HepG2 (cell line): ENCODE measurements at regions not wholly inside any gene's neighbourhood (a gene's known extent, or its start where the extent isn't known, plus 50 kb on each side); places are given as distances from the start of the nearest gene placed in this dataset.

ENCODE experiments used
- AKAP8 ChIP-seq: sonication (generic); formaldehyde crosslinking; IDR thresholded peaks from 2 replicates; pipeline ENCODE4 v1.5.1; 2020; ENCODE audit warnings: mild to moderate bottlenecking, missing genetic modification reagents
- CEBPG ChIP-seq: IDR thresholded peaks from 2 replicates; pipeline ENCODE4 v1.6.1; 2016
- HDAC6 ChIP-seq: fragments of 200-600 bp; sonication (generic); IDR thresholded peaks from 2 replicates; pipeline ENCODE4 v1.7.0; 2017; ENCODE audit warnings: mild to moderate bottlenecking, antibody characterized with exemption, low read length, low read depth
- ISL2 ChIP-seq: sonication (generic); formaldehyde crosslinking; IDR thresholded peaks from 2 replicates; pipeline ENCODE4 v1.5.0; 2020; ENCODE audit warnings: missing genetic modification reagents
- KDM6A ChIP-seq: IDR thresholded peaks from 2 replicates; pipeline ENCODE4 v1.6.1; 2016; ENCODE audit warnings: low read depth
- NCOR1 ChIP-seq: fragments of 200-600 bp; sonication (generic); IDR thresholded peaks from 2 replicates; pipeline ENCODE4 v1.7.0; 2017; ENCODE audit warnings: antibody characterized with exemption, low read length, borderline replicate concordance
- RELA ChIP-seq: sonication (generic); formaldehyde crosslinking; IDR thresholded peaks from 2 replicates; pipeline ENCODE4 v1.4.0; 2020; ENCODE audit warnings: missing genetic modification reagents
- RXRB ChIP-seq: IDR thresholded peaks from 2 replicates; pipeline ENCODE4 v1.6.1; 2016; ENCODE audit warnings: borderline replicate concordance, missing genetic modification reagents, missing compliant biosample characterization
- SAP130 ChIP-seq: IDR thresholded peaks from 2 replicates; pipeline ENCODE4 v1.6.1; 2016; ENCODE audit warnings: low read depth
- SKI ChIP-seq: fragments of 450-650 bp; IDR thresholded peaks from one replicate; pipeline ENCODE4 v1.6.1; 2018; ENCODE audit warnings: mild to moderate bottlenecking; ENCODE audit not compliant: partially characterized antibody
- SOX13 ChIP-seq, 3 experiments: fragments of 450-650 bp in 1 of 3; sonication (generic) in 1 of 3; formaldehyde crosslinking in 1 of 3; IDR thresholded peaks in 2 of 3; conservative IDR thresholded peaks in 1 of 3; 2 replicates each; pipeline versions ENCODE4 v1.5.0 to v1.6.1; 2016 to 2020; ENCODE audit warnings: antibody characterized with exemption in 1 of 3, mild to moderate bottlenecking in 1 of 3, missing compliant biosample characterization in 1 of 3, missing genetic modification reagents in 1 of 3, moderate library complexity in 1 of 3
- SOX6 ChIP-seq, 2 experiments: fragments of 450-650 bp in 1 of 2; sonication (generic) in 1 of 2; formaldehyde crosslinking in 1 of 2; IDR thresholded peaks; 2 replicates each; pipeline versions ENCODE4 v1.4.0 to v1.6.1; 2017 to 2020; ENCODE audit warnings: antibody characterized with exemption in 1 of 2, mild to moderate bottlenecking in 1 of 2, missing genetic modification reagents in 1 of 2
- ZBTB20 ChIP-seq: sonication (generic); formaldehyde crosslinking; IDR thresholded peaks from 2 replicates; pipeline ENCODE4 v1.8.1; 2023; ENCODE audit warnings: missing genetic modification reagents, low read depth, mild to moderate bottlenecking, borderline replicate concordance
- ZBTB21 ChIP-seq: sonication (generic); formaldehyde crosslinking; IDR thresholded peaks from 2 replicates; pipeline ENCODE4 v1.4.0; 2020; ENCODE audit warnings: missing genetic modification reagents
- ZC3H13 ChIP-seq: sonication (generic); formaldehyde crosslinking; IDR thresholded peaks from 2 replicates; pipeline ENCODE4 v1.8.1; 2023; ENCODE audit warnings: mild to moderate bottlenecking, missing genetic modification reagents, moderate library complexity
- ZNF138 ChIP-seq: sonication (generic); formaldehyde crosslinking; IDR thresholded peaks from 2 replicates; pipeline ENCODE4 v1.5.0; 2020; ENCODE audit warnings: mild to moderate bottlenecking, low read depth, missing genetic modification reagents
- ZNF562 ChIP-seq: sonication (generic); formaldehyde crosslinking; IDR thresholded peaks from 2 replicates; pipeline ENCODE4 v1.8.0; 2022; ENCODE audit warnings: missing genetic modification reagents, borderline replicate concordance
- ZZZ3 ChIP-seq: sonication (generic); formaldehyde crosslinking; IDR thresholded peaks from 2 replicates; pipeline ENCODE4 v1.4.0; 2020; ENCODE audit warnings: missing genetic modification reagents, mild to moderate bottlenecking, borderline replicate concordance
- TF ChIP-seq, protein P1 (sequence below): sonication (generic); formaldehyde crosslinking; IDR thresholded peaks from 2 replicates; pipeline ENCODE4 v1.4.0; 2020; ENCODE audit warnings: mild to moderate bottlenecking, missing genetic modification reagents
- TF ChIP-seq, protein P2 (sequence below): sonication (generic); formaldehyde crosslinking; IDR thresholded peaks from 2 replicates; pipeline ENCODE4 v1.5.1; 2020; ENCODE audit warnings: mild to moderate bottlenecking, missing genetic modification reagents, moderate library complexity
- TF ChIP-seq, protein P3 (sequence below): IDR thresholded peaks from 2 replicates; pipeline ENCODE4 v1.6.1; 2016
- TF ChIP-seq, protein P4 (sequence below): sonication (generic); formaldehyde crosslinking; IDR thresholded peaks from 2 replicates; pipeline ENCODE4 v1.8.1; 2023; ENCODE audit warnings: missing genetic modification reagents, inconsistent platforms, borderline replicate concordance
- TF ChIP-seq, protein P5 (sequence below): sonication (generic); formaldehyde crosslinking; conservative IDR thresholded peaks from 2 replicates; pipeline ENCODE4 v1.8.0; 2022; ENCODE audit warnings: mild to moderate bottlenecking, moderate library complexity, missing genetic modification reagents
- TF ChIP-seq, protein P6 (sequence below): sonication (generic); formaldehyde crosslinking; IDR thresholded peaks from 2 replicates; pipeline ENCODE4 v1.5.0; 2020; ENCODE audit warnings: missing genetic modification reagents

DNA sequence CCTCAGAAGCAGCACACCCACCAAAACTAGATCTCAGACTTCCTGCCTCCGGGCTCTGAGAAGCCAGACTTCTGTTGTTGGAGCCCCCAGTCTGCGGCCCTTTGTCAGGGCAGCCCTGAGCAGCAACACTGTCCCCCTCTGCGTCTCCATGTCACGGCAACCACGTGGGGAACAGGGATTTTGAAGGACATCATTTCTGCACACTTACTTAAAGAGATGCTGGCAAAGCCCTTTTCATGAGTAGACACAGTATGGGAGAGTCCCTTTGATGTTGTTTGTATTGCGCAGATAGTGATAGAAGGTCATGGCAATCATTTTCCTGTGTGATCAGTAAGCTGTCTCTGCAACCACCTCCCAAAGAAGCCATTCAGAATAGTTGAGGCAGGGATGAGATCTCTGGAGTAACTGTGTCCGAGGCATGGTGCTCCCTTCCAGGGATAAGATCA lies 69.1 kb upstream of the ID2 start (continued):
- TF ChIP-seq SKI (peak; percentile 46), SOX6 (IDR thresholded peaks at IDR 0.05) (no peak), SOX6 (CRISPR knock-in tag; IDR thresholded peaks at IDR 0.05) (peak; percentile 70), ISL2 (peak; percentile 90), ZBTB21 (CRISPR knock-in tag) (no peak), RELA (no peak), SAP130 (CRISPR knock-in tag) (peak; percentile 79), ZZZ3 (CRISPR knock-in tag) (no peak), CEBPG (peak; percentile 65), HDAC6 (no peak), AKAP8 (no peak), ZC3H13 (no peak), SOX13 (IDR thresholded peaks at IDR 0.05) (no peak), SOX13 (CRISPR knock-in tag; conservative IDR thresholded peaks at IDR 0.05 in 1 of 2, IDR thresholded peaks at IDR 0.05 in 1 of 2) (peak in 1 of 2 experiments; percentile 83; a peak in 2 of 4 replicates), NCOR1 (peak; percentile 84), ZNF138 (CRISPR knock-in tag) (no peak), RXRB (CRISPR knock-in tag) (peak; percentile 84), KDM6A (CRISPR knock-in tag) (peak; percentile 49; the same call in 1 of the 2 replicates), ZBTB20 (peak; percentile 71; the same call in 1 of the 2 replicates), ZNF562 (CRISPR knock-in tag) (no peak)
- TF ChIP-seq, protein P1, sequence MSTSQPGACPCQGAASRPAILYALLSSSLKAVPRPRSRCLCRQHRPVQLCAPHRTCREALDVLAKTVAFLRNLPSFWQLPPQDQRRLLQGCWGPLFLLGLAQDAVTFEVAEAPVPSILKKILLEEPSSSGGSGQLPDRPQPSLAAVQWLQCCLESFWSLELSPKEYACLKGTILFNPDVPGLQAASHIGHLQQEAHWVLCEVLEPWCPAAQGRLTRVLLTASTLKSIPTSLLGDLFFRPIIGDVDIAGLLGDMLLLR (CRISPR knock-in tag), result no peak
- TF ChIP-seq, protein P2, sequence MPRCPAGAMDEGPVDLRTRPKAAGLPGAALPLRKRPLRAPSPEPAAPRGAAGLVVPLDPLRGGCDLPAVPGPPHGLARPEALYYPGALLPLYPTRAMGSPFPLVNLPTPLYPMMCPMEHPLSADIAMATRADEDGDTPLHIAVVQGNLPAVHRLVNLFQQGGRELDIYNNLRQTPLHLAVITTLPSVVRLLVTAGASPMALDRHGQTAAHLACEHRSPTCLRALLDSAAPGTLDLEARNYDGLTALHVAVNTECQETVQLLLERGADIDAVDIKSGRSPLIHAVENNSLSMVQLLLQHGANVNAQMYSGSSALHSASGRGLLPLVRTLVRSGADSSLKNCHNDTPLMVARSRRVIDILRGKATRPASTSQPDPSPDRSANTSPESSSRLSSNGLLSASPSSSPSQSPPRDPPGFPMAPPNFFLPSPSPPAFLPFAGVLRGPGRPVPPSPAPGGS (CRISPR knock-in tag), result 0 out of 2 replicates have a peak, but pooled peaks have one; percentile 14
- TF ChIP-seq, protein P3, sequence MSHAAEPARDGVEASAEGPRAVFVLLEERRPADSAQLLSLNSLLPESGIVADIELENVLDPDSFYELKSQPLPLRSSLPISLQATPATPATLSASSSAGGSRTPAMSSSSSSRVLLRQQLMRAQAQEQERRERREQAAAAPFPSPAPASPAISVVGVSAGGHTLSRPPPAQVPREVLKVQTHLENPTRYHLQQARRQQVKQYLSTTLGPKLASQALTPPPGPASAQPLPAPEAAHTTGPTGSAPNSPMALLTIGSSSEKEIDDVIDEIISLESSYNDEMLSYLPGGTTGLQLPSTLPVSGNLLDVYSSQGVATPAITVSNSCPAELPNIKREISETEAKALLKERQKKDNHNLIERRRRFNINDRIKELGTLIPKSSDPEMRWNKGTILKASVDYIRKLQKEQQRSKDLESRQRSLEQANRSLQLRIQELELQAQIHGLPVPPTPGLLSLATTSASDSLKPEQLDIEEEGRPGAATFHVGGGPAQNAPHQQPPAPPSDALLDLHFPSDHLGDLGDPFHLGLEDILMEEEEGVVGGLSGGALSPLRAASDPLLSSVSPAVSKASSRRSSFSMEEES, result peak; percentile 44; the same call in 1 of the 2 replicates
- TF ChIP-seq, protein P4, sequence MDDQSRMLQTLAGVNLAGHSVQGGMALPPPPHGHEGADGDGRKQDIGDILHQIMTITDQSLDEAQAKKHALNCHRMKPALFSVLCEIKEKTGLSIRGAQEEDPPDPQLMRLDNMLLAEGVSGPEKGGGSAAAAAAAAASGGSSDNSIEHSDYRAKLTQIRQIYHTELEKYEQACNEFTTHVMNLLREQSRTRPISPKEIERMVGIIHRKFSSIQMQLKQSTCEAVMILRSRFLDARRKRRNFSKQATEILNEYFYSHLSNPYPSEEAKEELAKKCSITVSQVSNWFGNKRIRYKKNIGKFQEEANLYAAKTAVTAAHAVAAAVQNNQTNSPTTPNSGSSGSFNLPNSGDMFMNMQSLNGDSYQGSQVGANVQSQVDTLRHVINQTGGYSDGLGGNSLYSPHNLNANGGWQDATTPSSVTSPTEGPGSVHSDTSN, result no peak
- TF ChIP-seq, protein P5, sequence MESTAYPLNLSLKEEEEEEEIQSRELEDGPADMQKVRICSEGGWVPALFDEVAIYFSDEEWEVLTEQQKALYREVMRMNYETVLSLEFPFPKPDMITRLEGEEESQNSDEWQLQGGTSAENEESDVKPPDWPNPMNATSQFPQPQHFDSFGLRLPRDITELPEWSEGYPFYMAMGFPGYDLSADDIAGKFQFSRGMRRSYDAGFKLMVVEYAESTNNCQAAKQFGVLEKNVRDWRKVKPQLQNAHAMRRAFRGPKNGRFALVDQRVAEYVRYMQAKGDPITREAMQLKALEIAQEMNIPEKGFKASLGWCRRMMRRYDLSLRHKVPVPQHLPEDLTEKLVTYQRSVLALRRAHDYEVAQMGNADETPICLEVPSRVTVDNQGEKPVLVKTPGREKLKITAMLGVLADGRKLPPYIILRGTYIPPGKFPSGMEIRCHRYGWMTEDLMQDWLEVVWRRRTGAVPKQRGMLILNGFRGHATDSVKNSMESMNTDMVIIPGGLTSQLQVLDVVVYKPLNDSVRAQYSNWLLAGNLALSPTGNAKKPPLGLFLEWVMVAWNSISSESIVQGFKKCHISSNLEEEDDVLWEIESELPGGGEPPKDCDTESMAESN, result no peak
- TF ChIP-seq, protein P6, sequence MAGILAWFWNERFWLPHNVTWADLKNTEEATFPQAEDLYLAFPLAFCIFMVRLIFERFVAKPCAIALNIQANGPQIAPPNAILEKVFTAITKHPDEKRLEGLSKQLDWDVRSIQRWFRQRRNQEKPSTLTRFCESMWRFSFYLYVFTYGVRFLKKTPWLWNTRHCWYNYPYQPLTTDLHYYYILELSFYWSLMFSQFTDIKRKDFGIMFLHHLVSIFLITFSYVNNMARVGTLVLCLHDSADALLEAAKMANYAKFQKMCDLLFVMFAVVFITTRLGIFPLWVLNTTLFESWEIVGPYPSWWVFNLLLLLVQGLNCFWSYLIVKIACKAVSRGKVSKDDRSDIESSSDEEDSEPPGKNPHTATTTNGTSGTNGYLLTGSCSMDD (CRISPR knock-in tag), result no peak
